ENCODE measurements at regions not wholly inside any gene's neighbourhood (a gene's known extent, or its start where the extent isn't known, plus 50 kb on each side); places are given as distances from the start of the nearest gene placed in this dataset.

DNA sequence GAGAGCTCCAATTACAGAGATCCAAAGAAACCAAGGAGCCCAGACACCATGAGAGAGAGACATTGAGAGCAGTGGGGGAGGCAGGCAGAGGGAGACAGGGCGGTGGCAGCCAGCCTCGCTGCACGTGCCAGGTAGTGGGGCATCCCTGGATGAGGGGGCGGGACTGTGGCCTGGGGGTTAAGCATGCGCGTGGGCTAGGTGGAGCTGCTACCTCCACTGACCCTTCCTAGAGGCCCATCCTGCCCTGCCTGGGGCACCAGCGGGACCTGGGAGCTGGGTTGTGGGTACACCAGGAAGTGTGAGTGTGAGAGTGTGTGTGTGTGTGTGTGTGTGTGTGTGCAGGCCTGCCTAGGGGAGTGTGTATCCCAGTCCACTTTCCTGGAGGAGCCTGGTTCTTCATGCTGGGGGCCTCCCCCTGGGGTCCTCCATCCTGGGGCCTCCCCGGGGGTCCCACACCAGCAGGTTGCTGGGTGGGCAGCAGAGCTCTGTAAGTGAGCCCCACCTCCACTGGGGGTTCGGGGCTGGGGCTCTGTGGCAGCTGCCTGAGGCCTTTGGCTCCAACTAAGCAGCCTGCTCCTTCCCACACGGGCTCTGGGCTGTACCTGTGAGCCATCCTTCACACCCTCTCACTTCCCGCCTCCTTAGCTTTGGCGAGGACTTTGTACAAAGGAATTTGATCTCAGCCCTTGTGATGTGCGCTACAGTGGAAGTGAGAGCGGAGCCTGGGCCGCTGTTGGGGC, 127.4 kb downstream of the IRF8 start:
- TF ChIP-seq CTCF (conservative IDR thresholded peaks at IDR 0.05; ENCODE audit: low read depth, low read length) (no peak), EZH2phosphoT487 (IDR thresholded peaks at IDR 0.05; ENCODE audit: borderline replicate concordance, low read length) (no peak), EZH2 (IDR thresholded peaks at IDR 0.05; ENCODE audit: low read length, unreplicated experiment) (no peak)

All from PC-3 (cell line).